ENCODE measurements at regions not wholly inside any gene's neighbourhood (a gene's known extent, or its start where the extent isn't known, plus 50 kb on each side); places are given as distances from the start of the nearest gene placed in this dataset.

DNA sequence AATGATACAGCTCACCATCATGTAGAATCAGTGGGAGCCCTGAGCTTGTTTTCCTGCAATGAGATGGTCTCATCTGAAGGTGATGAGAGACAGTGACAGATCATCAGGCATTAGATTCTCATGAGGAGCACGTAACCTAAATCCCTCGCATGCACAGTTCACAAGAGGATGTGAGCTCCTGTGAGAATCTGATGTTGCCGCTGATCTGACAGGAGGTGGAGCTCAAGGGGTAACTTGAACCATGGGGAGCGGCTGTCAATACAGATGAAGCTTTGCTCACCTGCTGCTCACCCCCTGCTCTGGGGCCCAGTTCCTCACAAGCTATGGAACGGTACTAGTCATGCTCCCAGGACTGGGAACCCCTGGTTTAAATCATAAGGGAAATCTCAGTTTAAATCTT lies 89.2 kb downstream of the THBS2 start:
- TF ChIP-seq YY1 (IDR thresholded peaks at IDR 0.05; ENCODE audit: insufficient read depth, insufficient read length), result no peak
- TF ChIP-seq ZNF274 (IDR thresholded peaks at IDR 0.05; ENCODE audit: low read depth, low read length), result no peak
